Brain microvascular endothelial cell (primary cell): ENCODE measurements at regions not wholly inside any gene's neighbourhood (a gene's known extent, or its start where the extent isn't known, plus 50 kb on each side); places are given as distances from the start of the nearest gene placed in this dataset.
A peak's percentile ranks its signal among the peaks of the same experiment; 100 is the strongest.

ENCODE experiments used
- DNase-seq: peaks from one replicate; pipeline ENCODE4 v3.0.0-alpha.2; 2020
- H3K27ac ChIP-seq: fragments of 250-450 bp; sonication (Bioruptor Pico); 2 replicates; pipeline ENCODE4 v1.5.1; 2020; ENCODE audit warnings: mild to moderate bottlenecking, moderate library complexity
- H3K27me3 ChIP-seq: fragments of 250-450 bp; sonication (Bioruptor Pico); replicated peaks from 2 replicates; pipeline ENCODE4 v1.5.1; 2020; ENCODE audit warnings: mild to moderate bottlenecking
- H3K36me3 ChIP-seq: fragments of 250-450 bp; sonication (Bioruptor Pico); replicated peaks from 2 replicates; pipeline ENCODE4 v1.5.1; 2020; ENCODE audit warnings: mild to moderate bottlenecking
- H3K4me3 ChIP-seq: 2 replicates; pipeline ENCODE4 v1.5.1; 2011; ENCODE audit warnings: low read depth, mild to moderate bottlenecking, control low read depth, low read length, moderate library complexity
- in situ Hi-C: cut with HindIII; loops from 2 replicates; pipeline ENCODE4 v1.10.0; 2017; ENCODE audit warnings: low sequenced_read_pairs, low pct_ligation_motif_present
- TF ChIP-seq, protein P1 (sequence below): IDR thresholded peaks from 2 replicates; pipeline ENCODE4 v1.5.1; 2011; ENCODE audit warnings: low read depth, mild to moderate bottlenecking, moderate library complexity, low read length, control low read depth, inconsistent platforms; ENCODE audit errors: missing control alignments

DNA sequence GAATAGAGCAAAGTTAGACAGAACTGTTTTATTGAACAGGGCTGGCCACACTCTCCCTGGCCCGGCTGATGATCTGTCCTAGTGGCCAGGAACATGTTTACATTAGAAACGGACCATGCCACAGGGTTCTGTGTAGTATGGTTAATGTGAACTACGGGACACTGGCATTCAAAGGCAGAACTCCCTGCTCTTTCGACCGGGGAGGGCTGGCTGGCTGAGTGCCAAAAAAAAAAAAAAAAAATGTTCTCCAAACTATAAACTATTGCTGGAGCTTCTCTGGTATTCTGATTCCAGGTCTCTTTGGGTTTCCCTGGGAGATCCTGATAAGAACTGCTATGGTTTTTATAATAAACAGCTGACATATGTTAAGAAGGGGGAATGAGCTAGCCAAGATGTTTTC lies 1262.6 kb upstream of the SORCS1 start:
- no peak for DNase-seq
- H3K4me3 ChIP-seq = no peak overlapping the region
- H3K27me3 ChIP-seq = no peaks in the 10 kb centered on the region
- no peak overlapping the region for H3K27ac ChIP-seq
- TF ChIP-seq, protein P1, sequence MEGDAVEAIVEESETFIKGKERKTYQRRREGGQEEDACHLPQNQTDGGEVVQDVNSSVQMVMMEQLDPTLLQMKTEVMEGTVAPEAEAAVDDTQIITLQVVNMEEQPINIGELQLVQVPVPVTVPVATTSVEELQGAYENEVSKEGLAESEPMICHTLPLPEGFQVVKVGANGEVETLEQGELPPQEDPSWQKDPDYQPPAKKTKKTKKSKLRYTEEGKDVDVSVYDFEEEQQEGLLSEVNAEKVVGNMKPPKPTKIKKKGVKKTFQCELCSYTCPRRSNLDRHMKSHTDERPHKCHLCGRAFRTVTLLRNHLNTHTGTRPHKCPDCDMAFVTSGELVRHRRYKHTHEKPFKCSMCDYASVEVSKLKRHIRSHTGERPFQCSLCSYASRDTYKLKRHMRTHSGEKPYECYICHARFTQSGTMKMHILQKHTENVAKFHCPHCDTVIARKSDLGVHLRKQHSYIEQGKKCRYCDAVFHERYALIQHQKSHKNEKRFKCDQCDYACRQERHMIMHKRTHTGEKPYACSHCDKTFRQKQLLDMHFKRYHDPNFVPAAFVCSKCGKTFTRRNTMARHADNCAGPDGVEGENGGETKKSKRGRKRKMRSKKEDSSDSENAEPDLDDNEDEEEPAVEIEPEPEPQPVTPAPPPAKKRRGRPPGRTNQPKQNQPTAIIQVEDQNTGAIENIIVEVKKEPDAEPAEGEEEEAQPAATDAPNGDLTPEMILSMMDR = no peak
- no peaks in the 10 kb centered on the region for H3K36me3 ChIP-seq
- in situ Hi-C loops = no loop called here

DNA sequence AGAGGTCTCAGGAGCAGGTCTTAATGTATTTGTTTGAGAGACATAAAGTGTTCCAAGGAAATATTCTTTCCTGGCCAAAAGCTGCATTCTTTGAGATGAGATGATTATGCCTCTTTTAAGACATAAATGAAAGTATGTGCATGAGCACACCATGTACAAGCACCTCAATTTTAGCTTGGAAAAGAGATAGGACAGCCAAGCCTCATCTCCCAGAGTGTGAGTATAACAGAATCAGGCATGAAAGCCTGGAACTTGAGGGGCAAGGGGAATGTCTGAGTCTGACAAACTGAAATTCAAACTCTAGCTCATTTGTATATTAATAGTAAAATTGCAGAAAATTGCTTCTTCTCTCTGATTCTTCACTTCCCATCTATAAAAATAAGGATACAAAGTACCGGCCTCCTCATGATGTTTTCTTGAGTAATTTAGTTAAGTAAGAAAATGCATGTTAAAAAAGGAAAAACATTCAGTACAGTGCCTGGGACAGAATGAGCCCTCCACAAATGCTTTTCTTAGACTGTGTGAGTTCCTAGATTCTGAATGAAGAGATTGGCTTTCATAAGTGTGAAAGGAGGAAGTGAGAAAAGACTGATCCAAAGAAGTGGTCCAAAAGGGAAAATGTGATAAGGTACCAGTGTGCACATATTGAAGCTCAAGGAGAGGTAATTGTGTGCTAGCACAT lies 1260.9 kb upstream of the SORCS1 start:
- no peaks in the 10 kb centered on the region for H3K36me3 ChIP-seq
- DNase-seq = no peak
- no peak overlapping the region for H3K27ac ChIP-seq
- in situ Hi-C loops = no loop called here
- no peaks in the 10 kb centered on the region for H3K27me3 ChIP-seq
- TF ChIP-seq, protein P1 = no peak
- no peak overlapping the region for H3K4me3 ChIP-seq

DNA sequence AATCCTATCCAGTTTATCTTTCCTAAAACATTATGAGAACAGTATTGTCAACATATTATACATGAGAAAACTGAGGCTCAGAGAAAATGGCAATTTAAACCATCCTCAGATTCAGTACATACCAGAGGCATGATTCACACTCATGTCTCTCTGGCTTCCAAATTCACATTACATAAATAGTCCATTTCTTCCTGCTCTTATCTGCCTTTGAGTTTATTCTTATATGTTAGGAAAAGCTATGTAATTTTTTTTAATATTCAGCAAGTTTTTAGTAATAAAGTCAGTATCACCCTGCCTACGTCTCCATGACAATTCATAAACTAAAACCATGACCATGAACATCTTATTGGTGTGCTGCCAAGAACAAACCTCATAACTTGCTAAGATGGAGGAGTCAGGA lies 1260.2 kb upstream of the SORCS1 start:
- peak; percentile 6 for DNase-seq
- no peak overlapping the region for H3K4me3 ChIP-seq
- in situ Hi-C loops = no loop called here
- no peaks in the 10 kb centered on the region for H3K36me3 ChIP-seq
- TF ChIP-seq, protein P1 = no peak
- no peak overlapping the region for H3K27ac ChIP-seq
- no peaks in the 10 kb centered on the region for H3K27me3 ChIP-seq

DNA sequence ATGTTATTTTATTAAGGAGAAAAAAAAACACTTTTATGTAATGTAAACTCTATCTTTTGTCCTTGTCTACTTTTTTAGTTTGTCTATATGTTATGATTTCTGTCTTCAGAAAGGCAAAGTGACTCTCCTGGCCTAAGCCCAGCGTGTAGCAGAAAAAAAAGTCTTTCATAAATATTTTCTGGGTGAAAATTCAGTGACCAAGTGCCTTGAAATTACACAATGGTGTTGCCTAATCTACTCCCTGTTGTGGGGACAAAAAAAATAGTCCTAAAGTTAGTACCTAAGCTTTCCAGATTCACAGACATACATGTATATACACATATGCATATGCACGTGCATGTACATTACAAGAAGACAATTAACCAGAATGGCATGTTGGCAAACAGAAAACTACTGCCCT lies 1257.8 kb upstream of the SORCS1 start:
- Histone ChIP-seq H3K27me3 (no peaks in the 10 kb centered on the region), H3K4me3 (no peak overlapping the region), H3K36me3 (no peaks in the 10 kb centered on the region), H3K27ac (no peak overlapping the region)
- in situ Hi-C loops = no loop called here
- DNase-seq = no peak
- TF ChIP-seq, protein P1 = no peak

DNA sequence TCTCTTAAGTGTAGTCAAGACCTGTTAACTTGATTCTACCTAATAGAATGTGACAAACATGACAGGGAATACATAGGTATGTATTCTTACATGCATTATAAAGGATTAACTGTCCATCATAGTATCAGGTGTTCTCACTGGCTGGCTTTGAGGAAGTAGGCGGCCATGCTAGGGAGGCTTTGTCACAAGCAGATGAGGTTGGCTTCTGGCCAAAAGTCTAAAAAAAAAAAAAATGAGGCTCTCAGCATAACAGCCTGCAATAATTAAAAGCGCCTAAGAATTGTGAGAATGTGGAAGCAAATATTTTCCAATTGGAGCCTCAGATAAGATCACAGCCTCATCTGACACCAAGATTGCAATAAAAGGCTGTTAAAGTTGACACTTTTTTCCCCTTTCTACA lies 1256.8 kb upstream of the SORCS1 start:
- DNase-seq = no peak
- TF ChIP-seq, protein P1 = no peak
- Histone ChIP-seq H3K36me3 (no peaks in the 10 kb centered on the region), H3K4me3 (no peak overlapping the region), H3K27me3 (no peaks in the 10 kb centered on the region), H3K27ac (no peak overlapping the region)
- in situ Hi-C loops = no loop called here

DNA sequence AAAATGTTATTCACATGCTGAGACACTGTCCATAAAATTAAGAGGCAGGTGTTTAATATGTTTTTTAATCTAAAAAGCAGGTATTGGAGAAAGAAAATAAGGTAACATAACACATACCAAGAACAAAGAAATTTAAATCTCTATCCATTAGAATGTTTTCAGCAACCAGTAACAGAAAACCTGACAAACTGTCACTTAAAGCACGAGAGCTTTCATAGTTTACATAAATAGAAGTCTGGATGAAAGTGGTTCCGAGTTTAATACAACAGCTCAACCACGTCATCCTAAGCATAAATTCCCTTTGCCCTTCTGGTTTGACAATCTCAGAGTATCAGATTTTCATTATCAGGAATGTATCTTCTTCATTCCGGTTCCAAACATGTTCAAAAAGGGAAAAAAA lies 1249.4 kb upstream of the SORCS1 start:
- no peak overlapping the region for H3K27ac ChIP-seq
- no peaks in the 10 kb centered on the region for H3K36me3 ChIP-seq
- no peak for DNase-seq
- H3K4me3 ChIP-seq = no peak overlapping the region
- TF ChIP-seq, protein P1 = no peak
- no peaks in the 10 kb centered on the region for H3K27me3 ChIP-seq
- in situ Hi-C loops = no loop called here
